NCI-H146 treated with DMSO at 0.1 percent for 48 hours (cell line): ENCODE measurements at regions not wholly inside any gene's neighbourhood (a gene's known extent, or its start where the extent isn't known, plus 50 kb on each side); places are given as distances from the start of the nearest gene placed in this dataset.

Source experiments
- DNase-seq: peaks from one replicate; lab custom pipeline; 2025; ENCODE audit not compliant: unreplicated experiment; lab: John Stamatoyannopoulos, UW

DNA sequence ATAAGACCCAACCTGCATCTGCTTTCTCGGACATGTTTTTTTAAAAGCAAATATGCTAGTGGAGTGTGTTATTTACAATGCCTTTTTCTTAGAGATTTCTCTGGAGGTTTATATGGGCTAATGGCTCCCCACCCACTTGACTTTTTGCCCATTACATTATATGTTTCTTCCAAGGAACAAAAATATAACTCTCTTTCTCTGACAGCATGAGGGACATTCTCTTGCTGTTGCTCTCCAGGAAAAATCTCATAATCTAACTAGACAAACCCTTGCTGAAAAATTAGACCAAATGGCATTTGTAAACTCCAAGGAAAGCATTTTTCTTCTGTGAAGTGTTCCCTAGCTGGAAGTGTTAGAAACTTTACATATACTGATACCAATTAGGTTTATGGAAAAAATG, 213.7 kb downstream of the PRL start:
- DNase-seq: no peak

GRCh38 chr6:22087960-22088706, 208.7 kb downstream of the PRL start:
- no peak for DNase-seq

DNA sequence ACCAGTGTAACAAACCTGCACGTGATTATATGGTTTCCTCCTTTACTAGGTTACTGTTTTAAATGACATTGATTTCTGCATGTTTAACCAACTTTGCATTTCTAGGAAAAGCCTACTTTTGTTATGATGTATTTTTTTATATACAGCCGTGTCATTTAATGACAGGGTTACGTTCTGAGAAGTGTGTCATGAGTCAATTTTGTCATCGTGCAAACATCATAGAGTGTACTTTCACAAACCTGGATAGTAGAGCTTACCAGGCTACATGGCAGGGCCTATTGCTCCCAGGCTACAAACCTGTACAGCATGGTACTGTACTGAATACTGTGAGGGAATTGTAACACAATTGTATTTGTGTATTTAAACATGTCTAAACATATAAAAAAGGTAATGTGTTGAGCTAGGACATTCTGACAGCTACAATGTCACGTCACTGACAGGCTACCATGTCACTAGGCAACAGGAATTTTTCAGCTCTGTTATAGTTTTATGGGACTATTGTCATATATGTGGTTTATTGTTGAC, 205.3 kb downstream of the PRL start:
- no peak for DNase-seq

DNA sequence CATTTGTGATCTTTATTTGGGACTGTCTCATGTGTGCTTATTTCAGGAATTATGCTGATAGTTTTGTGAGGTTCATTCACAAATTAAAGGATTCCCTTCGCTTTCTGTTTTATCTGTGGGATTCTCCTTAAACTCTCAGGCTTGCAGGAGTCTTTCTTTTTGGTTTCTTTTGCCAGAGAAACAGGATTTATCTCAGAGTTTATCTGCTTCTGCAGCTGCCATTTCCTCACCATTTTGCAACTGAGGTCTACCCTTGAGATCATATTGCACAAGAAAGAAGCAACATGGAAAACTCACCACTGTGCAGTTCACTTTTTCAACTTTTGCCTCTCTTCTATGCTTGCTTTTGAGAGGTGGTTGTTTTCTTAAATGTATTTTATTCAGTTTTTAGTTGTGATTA, 201.0 kb downstream of the PRL start:
- no peak for DNase-seq

DNA sequence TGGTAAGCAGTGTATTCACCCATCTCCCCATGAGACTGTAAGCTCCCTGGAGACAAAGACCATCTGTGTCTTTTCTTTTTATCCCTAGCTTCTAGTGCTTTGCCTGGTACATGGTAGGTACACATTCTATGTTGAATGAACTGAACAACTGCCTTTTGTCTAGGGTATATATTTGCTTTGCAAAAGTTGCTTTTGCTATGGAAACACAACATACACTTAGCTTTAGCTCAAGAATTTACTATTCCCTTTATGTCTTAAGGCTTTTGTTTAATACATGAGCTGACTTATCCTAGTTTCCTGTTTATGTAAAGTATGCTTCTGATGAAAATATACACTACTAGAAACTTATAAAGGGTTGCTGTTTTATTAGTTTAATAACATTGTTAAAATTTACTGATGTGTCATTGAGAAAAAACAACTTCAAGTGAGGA, 198.2 kb downstream of the PRL start:
- no peak for DNase-seq

GRCh38 chr6:22099231-22099630, 197.6 kb downstream of the PRL start:
- no peak for DNase-seq

GRCh38 chr6:22099923-22100322, 196.9 kb downstream of the PRL start:
- DNase-seq: no peak

DNA sequence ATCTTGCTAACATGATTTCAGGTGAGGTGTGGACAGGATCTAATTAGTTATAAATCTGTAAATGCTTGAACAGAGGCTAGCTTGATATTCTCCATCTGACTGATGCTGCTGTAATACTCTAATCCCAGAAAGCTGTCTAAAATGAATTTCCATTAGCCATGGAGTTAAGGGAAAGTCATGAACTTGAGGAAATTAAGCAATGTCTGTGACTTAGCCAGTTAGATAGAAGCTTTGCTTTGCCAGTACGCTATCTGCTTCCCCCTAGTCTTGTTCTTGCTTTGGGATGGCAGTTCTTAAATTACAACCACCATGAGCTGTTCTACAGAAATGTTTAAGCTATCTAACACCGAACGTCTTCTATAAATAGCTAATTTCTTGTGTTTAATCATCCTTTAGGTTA, 195.7 kb downstream of the PRL start:
- DNase-seq: no peak

- DNase-seq: no peak
Measured at GRCh38 chr6:22102671-22103070, 194.2 kb downstream of the PRL start.

- no peak for DNase-seq
Measured at GRCh38 chr6:22106451-22106850, 190.4 kb downstream of the PRL start.

- no peak for DNase-seq
Measured at GRCh38 chr6:22106961-22107360, 189.9 kb downstream of the PRL start.

GRCh38 chr6:22108199-22108598, 188.6 kb downstream of the PRL start:
- no peak for DNase-seq

GRCh38 chr6:22110061-22110460, 186.8 kb downstream of the PRL start:
- DNase-seq: no peak

DNA sequence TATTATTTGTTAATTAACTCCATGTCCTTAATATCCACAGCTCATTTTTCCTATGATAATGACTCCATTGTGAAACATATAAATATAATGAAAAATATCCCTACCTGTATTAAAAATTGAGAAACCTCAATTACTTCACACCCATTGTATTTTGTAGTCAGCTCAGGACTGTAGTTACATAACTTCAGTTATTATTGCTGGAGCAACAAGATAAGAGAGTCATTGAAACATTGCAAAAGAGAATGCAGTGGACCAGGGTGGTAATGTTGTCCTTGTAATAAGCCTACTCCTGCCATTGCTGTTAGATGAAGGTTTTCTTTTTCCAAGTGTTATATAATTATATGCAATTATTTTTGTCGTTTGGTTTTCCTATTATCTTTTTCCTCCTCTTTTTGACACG, 184.4 kb downstream of the PRL start:
- no peak for DNase-seq

DNA sequence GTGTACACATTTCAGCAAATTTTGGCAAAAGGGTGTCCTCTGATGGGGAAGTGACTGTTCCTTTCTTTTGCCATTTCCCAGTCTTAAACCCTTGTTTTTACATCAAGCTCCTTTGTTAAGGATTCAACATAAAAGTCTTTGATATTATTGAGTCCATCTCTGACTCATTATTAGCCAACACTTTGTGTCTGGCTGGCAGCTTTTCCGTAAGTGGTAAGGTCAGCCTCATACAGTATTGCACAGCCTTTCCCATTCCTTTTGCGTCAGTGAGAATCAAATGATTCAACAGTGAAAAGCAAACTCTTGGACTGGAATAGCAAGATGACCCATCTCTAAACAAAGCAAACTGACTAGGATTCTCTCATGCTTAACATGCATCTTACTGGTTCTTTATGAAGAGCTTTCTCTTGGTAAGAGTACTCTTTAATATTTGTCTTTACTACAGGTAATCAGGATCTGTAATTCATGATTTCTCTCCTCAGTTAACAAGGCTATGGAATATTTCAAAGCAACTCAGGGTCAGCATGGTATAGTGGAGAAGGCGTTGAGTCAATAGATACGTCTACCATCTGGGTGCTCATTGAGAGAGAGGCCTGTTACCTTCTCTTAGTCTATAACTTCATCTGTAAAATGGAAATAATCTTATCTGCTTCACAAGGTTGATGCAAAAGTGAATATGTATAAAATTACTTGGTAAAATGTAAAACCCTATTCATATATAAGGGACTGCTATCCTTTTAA, 183.6 kb downstream of the PRL start:
- DNase-seq: no peak

GRCh38 chr6:22115559-22115958, 181.3 kb downstream of the PRL start:
- DNase-seq: no peak

DNA sequence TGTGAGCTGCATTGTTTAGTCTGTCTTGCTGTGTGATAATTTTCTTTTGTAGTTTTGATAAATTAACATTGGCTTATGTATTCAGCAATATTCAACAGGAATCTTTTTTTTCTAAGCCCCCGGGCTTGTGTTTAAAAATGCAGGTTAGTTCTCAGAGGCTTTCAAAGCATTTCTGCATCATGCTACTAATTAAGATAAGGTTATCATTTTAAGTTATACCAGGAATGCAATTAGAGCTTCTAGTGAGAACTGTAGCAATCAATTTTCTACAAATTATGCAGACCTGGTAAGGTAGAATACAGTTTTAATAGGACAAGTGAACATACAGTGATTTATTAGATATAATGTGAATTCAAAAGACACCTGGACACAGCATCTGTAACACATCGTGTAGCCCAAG, 179.2 kb downstream of the PRL start:
- no peak for DNase-seq

DNA sequence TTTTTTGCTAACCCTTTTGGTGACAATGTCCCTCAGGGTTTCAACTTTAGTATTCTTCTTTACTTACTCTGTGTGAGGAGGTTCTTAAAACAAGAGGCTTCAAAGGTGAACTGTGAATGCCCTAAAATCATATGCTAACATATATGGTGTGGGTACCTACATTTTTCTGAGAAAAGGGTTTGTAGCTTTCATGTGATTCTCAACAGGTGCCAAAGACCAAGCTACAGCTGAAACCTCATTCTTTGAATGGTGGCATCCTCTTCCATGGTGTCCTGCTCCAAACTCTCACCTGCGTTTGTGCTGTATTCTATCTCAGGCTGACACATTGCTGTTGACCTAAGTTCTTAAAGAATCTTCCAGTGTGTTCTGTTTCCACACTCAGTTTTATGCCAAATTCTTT, 177.3 kb downstream of the PRL start:
- no peak for DNase-seq

DNA sequence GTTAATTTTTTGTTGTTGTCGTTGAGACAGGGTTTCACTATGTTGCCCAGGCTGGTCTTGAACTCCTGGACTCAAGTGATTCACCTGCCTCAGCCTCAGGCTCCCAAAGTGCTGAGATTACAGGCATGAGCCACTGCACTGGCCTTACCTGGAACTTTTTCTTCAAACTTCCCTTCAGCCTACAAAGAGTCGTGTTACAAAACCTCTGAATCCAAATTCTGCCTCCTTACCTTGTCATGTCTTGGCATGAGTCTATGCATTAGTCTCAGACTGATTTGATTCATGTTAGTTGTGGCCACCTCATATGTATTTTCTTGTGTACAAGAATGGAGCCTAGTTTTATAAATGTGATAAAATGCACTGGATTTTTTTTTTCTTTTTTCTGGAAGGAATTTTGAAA, 172.1 kb downstream of the PRL start:
- DNase-seq: no peak

DNA sequence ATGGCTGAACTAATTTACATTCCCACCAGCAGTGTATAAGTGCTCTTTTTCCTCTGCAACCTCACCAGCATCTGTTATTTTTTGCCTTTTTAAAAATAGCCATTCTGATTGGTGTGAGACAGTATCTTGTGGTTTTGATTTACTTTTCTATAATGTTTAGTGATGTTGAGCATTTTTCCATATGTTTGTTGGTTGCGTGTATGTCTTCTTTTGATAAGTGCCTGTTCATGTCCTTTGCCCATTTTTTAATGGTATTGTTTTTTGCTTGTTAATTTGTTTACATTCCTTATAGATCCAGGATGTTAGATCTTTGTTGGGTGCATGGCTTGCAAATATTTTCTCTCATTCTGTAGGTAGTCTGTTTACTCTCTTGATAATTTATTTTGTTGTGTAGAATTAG, 169.9 kb downstream of the PRL start:
- DNase-seq: no peak

DNA sequence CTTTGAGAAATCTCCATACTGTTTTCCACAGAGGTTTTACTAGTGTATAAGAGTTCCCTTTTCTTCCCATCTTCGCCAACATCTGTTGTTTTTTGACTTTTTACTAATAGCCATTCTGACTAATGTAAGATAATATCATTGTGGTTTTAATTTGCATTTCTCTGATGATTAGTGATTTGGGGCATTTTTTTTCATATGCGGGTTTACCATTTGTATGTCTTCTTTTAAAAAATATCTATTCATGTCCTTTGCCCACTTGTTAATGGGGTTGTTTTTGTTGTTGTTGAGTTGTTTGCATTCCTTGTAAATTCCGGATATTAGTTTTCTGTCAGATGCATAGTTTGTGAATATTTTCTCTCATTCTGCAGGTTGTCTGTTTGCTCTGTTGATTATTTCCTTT, 167.1 kb downstream of the PRL start:
- no peak for DNase-seq

- no peak for DNase-seq
Measured at GRCh38 chr6:22132656-22133055, 164.2 kb downstream of the PRL start.
